HepG2 (cell line): ENCODE measurements at regions not wholly inside any gene's neighbourhood (a gene's known extent, or its start where the extent isn't known, plus 50 kb on each side); places are given as distances from the start of the nearest gene placed in this dataset.
"Not testable (repeated sequence)": the region's sequence is repeated elsewhere in the genome, so short reads cannot be mapped to it uniquely, and the experiment has no call there.

Source experiments
- ATAC-seq: fragments of 200-7000 bp; cut with Tn5 transposase; 3 replicates; pipeline ENCODE4 v1.9.1; 2020; ENCODE audit warnings: mild to moderate bottlenecking, moderate library complexity
- BruUV-seq: library from RNA; stranded (reverse); fragments of 400-500 nt; replicated peaks from 2 replicates; lab custom pipeline; 2021; lab: Mats Ljungman, UMichigan
- CTCF ChIA-PET: fragments of 300-600 bp; formaldehyde crosslinking; extraction: SDS; loops from one replicate; lab custom pipeline; 2021; ENCODE audit warnings: low total read pairs, inconsistent platforms, low intra/inter-chr PET ratio; lab: Yijun Ruan, JAX
- POLR2A ChIA-PET: fragments of 350-600 bp; sonication (Branson Sonifier 250); formaldehyde crosslinking; loops from one replicate; lab custom pipeline; 2020; ENCODE audit warnings: antibody characterized with exemption, inconsistent platforms; lab: Yijun Ruan, JAX
- DNase-seq: peaks from one replicate; pipeline ENCODE4 v3.0.0-alpha.2; 2015; ENCODE audit warnings: low spot score
- FAIRE-seq: peaks from 3 replicates; lab custom pipeline; 2011; peaks lifted over from hg19 to GRCh38; lab: Jason Lieb, UNC
- H2AFZ ChIP-seq: one replicate; pipeline ENCODE4 v1.6.1; 2011; ENCODE audit warnings: low read length, inconsistent platforms
- H3K27ac ChIP-seq: fragments of 300-600 bp; 3 replicates; pipeline ENCODE4 v1.8.0; 2011; ENCODE audit warnings: mixed run types, mild to moderate bottlenecking, mixed read lengths, low read length, inconsistent platforms; ENCODE audit not compliant: insufficient read depth; ENCODE audit errors: extremely low read length
- H3K27me3 ChIP-seq, 2 experiments: fragments of 200-600 bp in 1 of 2; 2 replicates in 1 of 2; 3 replicates in 1 of 2; pipeline versions ENCODE4 v1.6.0 to v1.8.0; 2011; ENCODE audit warnings: low read length in 2 of 2, mild to moderate bottlenecking in 2 of 2, moderate library complexity in 2 of 2, inconsistent platforms in 1 of 2; ENCODE audit not compliant: insufficient read depth in 2 of 2, control insufficient read depth in 1 of 2
- H3K36me3 ChIP-seq, 2 experiments: fragments of 200-600 bp in 1 of 2; replicated peaks in 1 of 2; 2 replicates in 1 of 2; 3 replicates in 1 of 2; pipeline versions ENCODE4 v1.5.1 to v1.8.0; 2011; ENCODE audit warnings: low read length in 2 of 2, inconsistent platforms in 1 of 2; ENCODE audit not compliant: insufficient read depth in 2 of 2, control insufficient read depth in 1 of 2
- H3K4me1 ChIP-seq: 2 replicates; pipeline ENCODE4 v1.5.1; 2012; ENCODE audit warnings: low read length, inconsistent platforms; ENCODE audit not compliant: insufficient read depth
- H3K4me2 ChIP-seq: 2 replicates; pipeline ENCODE4 v1.6.0; 2011; ENCODE audit warnings: low read depth, low read length, inconsistent platforms
- H3K4me3 ChIP-seq, 3 experiments: fragments of 200-600 bp in 1 of 3; sonication (generic), shearing (Covaris generic) in 1 of 3; replicated peaks in 1 of 3; 2 replicates each; pipeline ENCODE4 v1.5.1; 2011 to 2016; ENCODE audit warnings: low read length in 3 of 3, inconsistent platforms in 2 of 3, low read depth in 2 of 3, mild to moderate bottlenecking in 2 of 3, control low read depth in 1 of 3, mixed read lengths in 1 of 3; ENCODE audit not compliant: insufficient read depth in 1 of 3
- H3K79me2 ChIP-seq: one replicate; pipeline ENCODE4 v1.6.1; 2011; ENCODE audit warnings: low read length, inconsistent platforms; ENCODE audit not compliant: insufficient read depth
- H3K9ac ChIP-seq: 2 replicates; pipeline ENCODE4 v1.6.0; 2011; ENCODE audit warnings: mild to moderate bottlenecking, low read depth, low read length, inconsistent platforms; ENCODE audit not compliant: insufficient read depth
- H3K9me3 ChIP-seq: 2 replicates; pipeline ENCODE4 v1.5.1; 2012; ENCODE audit warnings: mild to moderate bottlenecking, low read length
- H4K20me1 ChIP-seq: 2 replicates; pipeline ENCODE4 v1.6.0; 2011; ENCODE audit warnings: inconsistent platforms, mild to moderate bottlenecking, low read length, moderate library complexity; ENCODE audit not compliant: insufficient read depth
- WGBS: methylation state at CpG from one replicate; pipeline ENCODE4 v1.1.6; 2017; ENCODE audit warnings: low lambda C conversion rate; 5-methylcytosine and 5-hydroxymethylcytosine counted together
- in situ Hi-C: cut with HindIII; loops from 2 replicates; pipeline ENCODE4 v1.10.0; 2017; ENCODE audit warnings: low pct_unique_long_range_greater_than_20kb; ENCODE audit not compliant: extremely low pct_ligation_motif_present
- intact Hi-C: fragments of 100-400 bp; cut with micrococcal nuclease; formaldehyde crosslinking; loops from one replicate; pipeline ENCODE4 v1.10.0; 2022; ENCODE audit not compliant: unreplicated experiment

- H3K4me3 ChIP-seq, H3K4me1 ChIP-seq, POLR2A ChIA-PET, H3K27me3 ChIP-seq, H3K9me3 ChIP-seq, intact Hi-C loops, BruUV-seq, H4K20me1 ChIP-seq, H3K9ac ChIP-seq, H3K79me2 ChIP-seq, DNase-seq, H2AFZ ChIP-seq, H3K36me3 ChIP-seq, H3K4me2 ChIP-seq, H3K27ac ChIP-seq, FAIRE-seq, ATAC-seq, in situ Hi-C loops, CTCF ChIA-PET: not testable (repeated sequence)
These were observed 142.6 kb downstream of the DAZ2 start for GRCh38 chrY:23361897-23362296.

- FAIRE-seq, H3K9ac ChIP-seq, POLR2A ChIA-PET, H3K9me3 ChIP-seq, CTCF ChIA-PET, H3K27me3 ChIP-seq, in situ Hi-C loops, ATAC-seq, H3K4me2 ChIP-seq, H3K79me2 ChIP-seq, BruUV-seq, DNase-seq, H3K27ac ChIP-seq, H2AFZ ChIP-seq, H3K36me3 ChIP-seq, H4K20me1 ChIP-seq, intact Hi-C loops, H3K4me3 ChIP-seq, H3K4me1 ChIP-seq: not testable (repeated sequence)
- no CpG with 5 or more reads among the region's 1 CpG for WGBS
These were observed 144.1 kb downstream of the DAZ2 start for GRCh38 chrY:23363239-23363997.

GRCh38 chrY:23364174-23364573 is 144.8 kb downstream of the DAZ2 start:
- H3K9ac ChIP-seq, H3K36me3 ChIP-seq, FAIRE-seq, H3K4me2 ChIP-seq, BruUV-seq, in situ Hi-C loops, H3K9me3 ChIP-seq, H3K4me1 ChIP-seq, H3K27me3 ChIP-seq, DNase-seq, H2AFZ ChIP-seq, H4K20me1 ChIP-seq, ATAC-seq, CTCF ChIA-PET, H3K27ac ChIP-seq, H3K79me2 ChIP-seq, POLR2A ChIA-PET, H3K4me3 ChIP-seq, intact Hi-C loops: not testable (repeated sequence)

- H3K4me3 ChIP-seq, CTCF ChIA-PET, BruUV-seq, H3K36me3 ChIP-seq, H3K4me1 ChIP-seq, H3K4me2 ChIP-seq, FAIRE-seq, H3K9ac ChIP-seq, ATAC-seq, H3K27me3 ChIP-seq, POLR2A ChIA-PET, H4K20me1 ChIP-seq, H3K9me3 ChIP-seq, H2AFZ ChIP-seq, H3K27ac ChIP-seq, H3K79me2 ChIP-seq, DNase-seq, intact Hi-C loops, in situ Hi-C loops: not testable (repeated sequence)
- WGBS, result no CpG with 5 or more reads among the region's 2 CpGs
These were observed 177.8 kb downstream of the DAZ2 start for GRCh38 chrY:23397132-23397531.
